Esophagus muscularis mucosa (tissue), 4 donors: ENCODE measurements at regions not wholly inside any gene's neighbourhood (a gene's known extent, or its start where the extent isn't known, plus 50 kb on each side); places are given as distances from the start of the nearest gene placed in this dataset.

ENCODE experiments used
- DNase-seq: peaks from one replicate; pipeline ENCODE4 v3.0.0-alpha.2; 2017; ENCODE audit errors: extremely low spot score
- H3K27ac ChIP-seq, 4 donors: fragments of 200-600 bp; sonication (generic); replicated peaks in 1 of 4; 1 replicate in 3 of 4; 2 replicates in 1 of 4; pipeline ENCODE4 v1.5.1; 2016 to 2019; ENCODE audit warnings: mild to moderate bottlenecking in 1 of 4
- H3K27me3 ChIP-seq, 4 donors: fragments of 200-600 bp; sonication (generic); one replicate each; pipeline versions ENCODE4 v1.5.1 to v1.6.0; 2016 to 2019
- H3K36me3 ChIP-seq, 4 donors: fragments of 200-600 bp; sonication (generic); one replicate each; pipeline ENCODE4 v1.5.1; 2016 to 2019
- H3K4me1 ChIP-seq, 4 donors: fragments of 200-600 bp; sonication (generic); one replicate each; pipeline ENCODE4 v1.5.1; 2016 to 2019
- H3K4me3 ChIP-seq, 4 donors: fragments of 200-600 bp; sonication (generic); 1 replicate in 2 of 4; 2 replicates in 2 of 4; pipeline ENCODE4 v1.5.1; 2016 to 2019; ENCODE audit warnings: mild to moderate bottlenecking in 4 of 4, moderate library complexity in 1 of 4
- H3K9me3 ChIP-seq, 4 donors: fragments of 200-600 bp; sonication (generic); 1 replicate in 3 of 4; 2 replicates in 1 of 4; pipeline ENCODE4 v1.5.1; 2016 to 2019
- CTCF ChIP-seq, 3 experiments: fragments of 200-600 bp in 2 of 3; fragments of 450-650 bp in 1 of 3; sonication (generic) in 2 of 3; IDR thresholded peaks; one replicate each; pipeline ENCODE4 v1.5.1; 2017 to 2019; ENCODE audit warnings: antibody characterized with exemption in 3 of 3, mild to moderate bottlenecking in 2 of 3, moderate library complexity in 1 of 3
- EP300 ChIP-seq: sonication (generic); formaldehyde crosslinking; IDR thresholded peaks from one replicate; pipeline ENCODE4 v1.6.1; 2017; ENCODE audit warnings: antibody characterized with exemption
- POLR2A ChIP-seq: fragments of 450-650 bp; IDR thresholded peaks from one replicate; pipeline ENCODE4 v1.6.1; 2017; ENCODE audit warnings: antibody characterized with exemption, moderate library complexity, mild to moderate bottlenecking, low read depth
- POLR2AphosphoS5 ChIP-seq, 2 donors: sonication (generic); formaldehyde crosslinking; IDR thresholded peaks; one replicate each; pipeline ENCODE4 v1.6.1; 2017; ENCODE audit warnings: antibody characterized with exemption in 2 of 2
- WGBS: methylation state at CpG from one replicate; pipeline ENCODE4 v1.1.5; 2018; 5-methylcytosine and 5-hydroxymethylcytosine counted together
- intact Hi-C: fragments of 100-400 bp; cut with DNase I; formaldehyde crosslinking; loops from one replicate; pipeline ENCODE4 v1.15.1; 2023

GRCh38 chr18:28961669-28962228 lies 784.8 kb upstream of the CDH2 start:
- DNase-seq: no peak
- Histone ChIP-seq H3K27ac (no peak overlapping the region), H3K4me1 (no peaks in the 10 kb centered on the region), H3K9me3 (no peaks in the 10 kb centered on the region), H3K36me3 (no peaks in the 10 kb centered on the region), H3K27me3 (no peaks in the 10 kb centered on the region), H3K4me3 (no peak overlapping the region)
- intact Hi-C loops: no loop called here
- 75% methylated on average over 8 of the region's 8 CpGs for WGBS
- no peak for TF ChIP-seq POLR2A
- peak in 2 of 3 experiments; percentile 12 to 50 for TF ChIP-seq CTCF (IDR thresholded peaks at IDR 0.05)
- TF ChIP-seq EP300: no peak
- TF ChIP-seq POLR2AphosphoS5 (IDR thresholded peaks at IDR 0.05): no peak

GRCh38 chr18:28960146-28960545 lies 783.2 kb upstream of the CDH2 start:
- Histone ChIP-seq H3K4me3 (no peak overlapping the region), H3K27me3 (no peaks in the 10 kb centered on the region), H3K9me3 (no peaks in the 10 kb centered on the region), H3K4me1 (no peaks in the 10 kb centered on the region), H3K27ac (no peak overlapping the region), H3K36me3 (no peaks in the 10 kb centered on the region)
- WGBS: 62% methylated on average over 2 of the region's 2 CpGs
- DNase-seq: no peak
- intact Hi-C loops: no loop called here
- TF ChIP-seq EP300 (no peak), POLR2AphosphoS5 (IDR thresholded peaks at IDR 0.05) (no peak), POLR2A (no peak), CTCF (IDR thresholded peaks at IDR 0.05) (no peak)

- peaks cover 0 to 8% (median 3%) of the 10 kb centered on the region in 4 donors for H3K9me3 ChIP-seq
- H3K27me3 ChIP-seq: no peaks in the 10 kb centered on the region
- no peaks in the 10 kb centered on the region for H3K4me1 ChIP-seq
- H3K4me3 ChIP-seq: no peak overlapping the region
- TF ChIP-seq CTCF (IDR thresholded peaks at IDR 0.05): no peak
- no peak for TF ChIP-seq EP300
- TF ChIP-seq POLR2A: no peak
- TF ChIP-seq POLR2AphosphoS5 (IDR thresholded peaks at IDR 0.05): no peak
- intact Hi-C loops: no loop called here
- H3K27ac ChIP-seq: no peak overlapping the region
- H3K36me3 ChIP-seq: no peaks in the 10 kb centered on the region
- DNase-seq: no peak
Measured at GRCh38 chr18:28952339-28952738, 775.4 kb upstream of the CDH2 start.

- TF ChIP-seq POLR2AphosphoS5 (IDR thresholded peaks at IDR 0.05) (no peak), CTCF (IDR thresholded peaks at IDR 0.05) (no peak), EP300 (no peak), POLR2A (no peak)
- Histone ChIP-seq H3K4me1 (no peaks in the 10 kb centered on the region), H3K36me3 (no peaks in the 10 kb centered on the region), H3K27me3 (no peaks in the 10 kb centered on the region), H3K9me3 (peaks cover 0 to 8% (median 3%) of the 10 kb centered on the region in 4 donors), H3K4me3 (no peak overlapping the region), H3K27ac (no peak overlapping the region)
- 25% methylated on average over 1 of the region's 1 CpG for WGBS
- intact Hi-C loops: no loop called here
- DNase-seq: no peak
Measured at GRCh38 chr18:28947900-28948299, 771.0 kb upstream of the CDH2 start.

GRCh38 chr18:28946471-28946870 lies 769.5 kb upstream of the CDH2 start:
- no peak overlapping the region for H3K27ac ChIP-seq
- no peak for DNase-seq
- no peaks in the 10 kb centered on the region for H3K4me1 ChIP-seq
- H3K36me3 ChIP-seq: no peaks in the 10 kb centered on the region
- no peaks in the 10 kb centered on the region for H3K27me3 ChIP-seq
- TF ChIP-seq CTCF (IDR thresholded peaks at IDR 0.05): no peak
- TF ChIP-seq EP300: no peak
- TF ChIP-seq POLR2A: no peak
- no peak for TF ChIP-seq POLR2AphosphoS5 (IDR thresholded peaks at IDR 0.05)
- 48% methylated on average over 1 of the region's 1 CpG for WGBS
- intact Hi-C loops: no loop called here
- no peak overlapping the region for H3K4me3 ChIP-seq
- H3K9me3 ChIP-seq: no peaks in the 10 kb centered on the region
